ENCODE measurements at regions not wholly inside any gene's neighbourhood (a gene's known extent, or its start where the extent isn't known, plus 50 kb on each side); places are given as distances from the start of the nearest gene placed in this dataset.

DNA sequence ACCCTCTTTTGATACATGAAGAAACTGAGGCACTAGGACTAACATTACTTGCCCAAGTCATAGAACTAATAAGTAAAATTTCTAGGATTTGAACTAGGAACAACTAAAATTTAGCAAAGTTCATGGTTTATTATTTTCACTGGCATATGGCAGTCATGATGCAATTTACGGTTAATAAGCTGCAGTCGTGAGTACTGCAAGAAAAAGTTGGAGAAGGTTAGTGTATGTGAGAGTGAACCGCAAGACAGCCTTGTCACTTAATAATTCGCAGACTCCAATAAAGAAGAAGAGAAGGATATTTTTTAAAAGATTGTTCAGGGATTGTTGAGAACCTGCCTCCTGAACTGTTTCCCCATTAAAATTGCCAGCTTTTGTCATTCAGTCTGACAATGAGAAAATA is 663.4 kb upstream of the TENM4 start:
- TF ChIP-seq CTCF (IDR thresholded peaks at IDR 0.05) (no peak), POLR2A (IDR thresholded peaks at IDR 0.05) (no peak)

All from adrenal gland (tissue), 5 donors.